ENCODE measurements at regions not wholly inside any gene's neighbourhood (a gene's known extent, or its start where the extent isn't known, plus 50 kb on each side); places are given as distances from the start of the nearest gene placed in this dataset.

DNA sequence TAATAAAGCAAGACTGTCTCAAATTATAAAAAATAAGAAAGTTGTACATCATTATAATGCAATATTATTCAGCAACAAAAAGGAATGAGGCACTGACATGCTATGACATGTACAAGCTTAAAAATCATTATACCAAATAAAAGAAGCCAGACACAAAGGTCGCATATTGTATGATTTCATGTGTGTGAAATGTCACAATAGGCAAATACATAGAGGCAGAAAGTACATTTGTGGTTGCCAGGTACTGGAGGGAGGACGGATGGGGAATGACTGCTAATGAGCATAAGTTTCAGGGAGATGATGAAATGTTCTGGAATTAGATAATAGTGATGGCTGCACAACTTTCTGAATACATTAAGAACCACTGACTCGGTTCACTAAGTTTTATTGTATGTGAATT is 73.6 kb upstream of the NBPF3 start:
- RAD21 ChIA-PET (ENCODE audit: low non-redundant PET in 1 of 2, low total read pairs in 2 of 2, uncharacterized antibody in 2 of 2, unreplicated experiment in 2 of 2) = no interaction called here
- H3K4me3 ChIP-seq (replicated peaks in 1 of 2; ENCODE audit: low read depth in 1 of 2, low read length in 2 of 2) = no peak overlapping the region
- H3K27me3 ChIP-seq (ENCODE audit: insufficient read depth, low read length) = no peaks in the 10 kb centered on the region
- CTCF ChIA-PET = interaction anchor here (0.8 to 5.6 kb wide), 5 partner anchors 96 to 149 kb away, joined by 3 to 53 read pairs (median 7); no protein-coding TSS in a partner anchor
- POLR2A ChIA-PET = no interaction called here
- no peak overlapping the region for H3K9ac ChIP-seq (ENCODE audit: low read length)
- no peak overlapping the region for H3K4me2 ChIP-seq (ENCODE audit: low read length)
- H3K9me2 ChIP-seq (ENCODE audit: insufficient read depth) = no peaks in the 10 kb centered on the region
- no peaks in the 10 kb centered on the region for H3K9me3 ChIP-seq (ENCODE audit: control insufficient read depth in 1 of 2, insufficient read depth in 1 of 2, low read depth in 1 of 2, low read length in 2 of 2)
- H3K27ac ChIP-seq (ENCODE audit: low read depth, low read length) = no peak overlapping the region
- no peak overlapping the region for H2AFZ ChIP-seq (ENCODE audit: low read depth, low read length, poor library complexity, severe bottlenecking)
- intact Hi-C loops (cut with micrococcal nuclease) = loop anchor here (5.0 kb wide), 1 partner anchor 149 kb away; no protein-coding TSS in a partner anchor
- TF ChIP-seq CEBPB (IDR thresholded peaks at IDR 0.05; ENCODE audit: low read depth) (no peak), SRF (IDR thresholded peaks at IDR 0.05; ENCODE audit: low read depth) (no peak), JUND (IDR thresholded peaks at IDR 0.05) (no peak)
- no peaks in the 10 kb centered on the region for H3K36me3 ChIP-seq (ENCODE audit: control insufficient read depth in 1 of 2, insufficient read depth in 2 of 2, low read length in 2 of 2)
- H3K4me1 ChIP-seq (ENCODE audit: control insufficient read depth in 1 of 2, insufficient read depth in 2 of 2, low read length in 2 of 2) = peaks cover 0 to 11% of the 10 kb centered on the region in 2 experiments; a peak in 2 of 4 replicates
- no TSS peak for BruUV-seq (replicated peaks)
- ATAC-seq = no peak
- no peak for DNase-seq (ENCODE audit: low read depth, low spot score)
- no peaks in the 10 kb centered on the region for H3K79me2 ChIP-seq (ENCODE audit: insufficient read depth, low read length)
- no peaks in the 10 kb centered on the region for H4K20me1 ChIP-seq (ENCODE audit: insufficient read depth)

DNA sequence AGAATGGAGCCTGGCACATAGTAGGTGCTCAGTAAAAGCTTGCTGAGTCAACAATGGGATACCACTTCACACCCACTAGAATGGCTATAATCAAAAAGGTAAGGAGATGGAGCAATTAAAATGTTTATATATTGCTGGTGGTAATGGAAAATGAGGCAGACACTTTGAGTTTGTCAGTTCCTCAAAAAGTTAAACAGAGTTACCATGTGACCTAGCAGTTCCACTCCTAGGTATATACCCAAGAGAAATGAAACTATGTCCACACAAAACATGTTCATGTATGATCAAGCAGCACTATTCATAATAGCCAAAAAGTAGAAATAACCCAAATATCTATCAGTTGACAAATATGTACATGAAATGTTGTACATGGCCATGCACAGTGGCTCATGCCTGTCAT is 74.8 kb upstream of the ECE1 start:
- intact Hi-C loops (cut with micrococcal nuclease) = loop anchor here (5.0 kb wide), 1 partner anchor 148 kb away; no protein-coding TSS in a partner anchor
- Histone ChIP-seq H3K4me1 (ENCODE audit: control insufficient read depth in 1 of 2, insufficient read depth in 2 of 2, low read length in 2 of 2) (peaks cover 0 to 11% of the 10 kb centered on the region in 2 experiments; a peak in 2 of 4 replicates), H2AFZ (ENCODE audit: low read depth, low read length, poor library complexity, severe bottlenecking) (no peak overlapping the region), H3K79me2 (ENCODE audit: insufficient read depth, low read length) (no peaks in the 10 kb centered on the region), H4K20me1 (ENCODE audit: insufficient read depth) (no peaks in the 10 kb centered on the region), H3K27ac (ENCODE audit: low read depth, low read length) (no peak overlapping the region), H3K36me3 (ENCODE audit: control insufficient read depth in 1 of 2, insufficient read depth in 2 of 2, low read length in 2 of 2) (no peaks in the 10 kb centered on the region), H3K9ac (ENCODE audit: low read length) (no peak overlapping the region), H3K9me2 (ENCODE audit: insufficient read depth) (no peaks in the 10 kb centered on the region), H3K4me2 (ENCODE audit: low read length) (no peak overlapping the region), H3K4me3 (replicated peaks in 1 of 2; ENCODE audit: low read depth in 1 of 2, low read length in 2 of 2) (no peak overlapping the region), H3K9me3 (ENCODE audit: control insufficient read depth in 1 of 2, insufficient read depth in 1 of 2, low read depth in 1 of 2, low read length in 2 of 2) (no peaks in the 10 kb centered on the region), H3K27me3 (ENCODE audit: insufficient read depth, low read length) (no peaks in the 10 kb centered on the region)
- BruUV-seq (replicated peaks) = no TSS peak
- DNase-seq (ENCODE audit: low read depth, low spot score) (no peak), ATAC-seq (no peak)
- ChIA-PET POLR2A (no interaction called here), RAD21 (ENCODE audit: low non-redundant PET in 1 of 2, low total read pairs in 2 of 2, uncharacterized antibody in 2 of 2, unreplicated experiment in 2 of 2) (interaction anchor here in 1 of 2 experiments (0.9 kb wide), 1 partner anchor 67 kb away, joined by 4 read pairs; no protein-coding TSS in a partner anchor), CTCF (interaction anchor here (1.2 to 5.6 kb wide), 5 partner anchors 94 to 147 kb away, joined by 3 to 53 read pairs (median 8); no protein-coding TSS in a partner anchor)
- no peak for TF ChIP-seq ZNF274 (IDR thresholded peaks at IDR 0.05; ENCODE audit: low read depth, low read length)
